GM20431 (cell line): ENCODE measurements at regions not wholly inside any gene's neighbourhood (a gene's known extent, or its start where the extent isn't known, plus 50 kb on each side); places are given as distances from the start of the nearest gene placed in this dataset.
"Not testable (repeated sequence)": the region's sequence is repeated elsewhere in the genome, so short reads cannot be mapped to it uniquely, and the experiment has no call there.

ENCODE experiments used
- in situ Hi-C: fragments of 300-500 bp; cut with MseI, MboI; formaldehyde crosslinking; loops from one replicate; pipeline ENCODE4 v1.15.0; 2020; ENCODE audit warnings: low sequenced_read_pairs; ENCODE audit not compliant: unreplicated experiment

- in situ Hi-C loops: no loop called here
Observed at GRCh38 chr2:155633060-155633839, 699.3 kb downstream of the NR4A2 start.

- in situ Hi-C loops: no loop called here
Observed at GRCh38 chr2:155630760-155631159, 701.8 kb downstream of the NR4A2 start.

- in situ Hi-C loops: no loop called here
Observed at GRCh38 chr2:155622443-155622842, 710.1 kb downstream of the NR4A2 start.

- in situ Hi-C loops: no loop called here
Observed at GRCh38 chr2:155600914-155601760, 731.4 kb downstream of the NR4A2 start.

- in situ Hi-C loops: no loop called here
Observed at GRCh38 chr2:155600296-155600695, 732.2 kb downstream of the NR4A2 start.

- in situ Hi-C loops: no loop called here
Observed at GRCh38 chr2:155599834-155600233, 732.7 kb downstream of the NR4A2 start.

GRCh38 chr2:155583674-155584195 is 748.8 kb downstream of the NR4A2 start:
- in situ Hi-C loops: no loop called here

- in situ Hi-C loops: no loop called here
Observed at GRCh38 chr2:155574941-155575340, 757.6 kb downstream of the NR4A2 start.

GRCh38 chr2:155547571-155547970 is 785.0 kb downstream of the NR4A2 start:
- in situ Hi-C loops: no loop called here

- in situ Hi-C loops: no loop called here
Observed at GRCh38 chr2:155546721-155547555, 785.6 kb downstream of the NR4A2 start.

- in situ Hi-C loops: not testable (repeated sequence)
Observed at GRCh38 chr2:155539028-155539427, 793.5 kb downstream of the NR4A2 start.

- in situ Hi-C loops: no loop called here
Observed at GRCh38 chr2:155528034-155528433, 804.5 kb downstream of the NR4A2 start.

GRCh38 chr2:155525199-155525598 is 807.3 kb downstream of the NR4A2 start:
- in situ Hi-C loops: no loop called here

- in situ Hi-C loops: no loop called here
Observed at GRCh38 chr2:155519529-155520130, 812.9 kb downstream of the NR4A2 start.

GRCh38 chr2:155518094-155518493 is 814.4 kb downstream of the NR4A2 start:
- in situ Hi-C loops: no loop called here

GRCh38 chr2:155517362-155517761 is 815.2 kb downstream of the NR4A2 start:
- in situ Hi-C loops: no loop called here

GRCh38 chr2:155513248-155513647 is 814.8 kb downstream of the KCNJ3 start:
- in situ Hi-C loops: no loop called here

GRCh38 chr2:155502766-155503165 is 804.3 kb downstream of the KCNJ3 start:
- in situ Hi-C loops: no loop called here

- in situ Hi-C loops: no loop called here
Observed at GRCh38 chr2:155498106-155498505, 799.6 kb downstream of the KCNJ3 start.

GRCh38 chr2:155494744-155495143 is 796.2 kb downstream of the KCNJ3 start:
- in situ Hi-C loops: no loop called here
